HEK293 (cell line): ENCODE measurements at regions not wholly inside any gene's neighbourhood (a gene's known extent, or its start where the extent isn't known, plus 50 kb on each side); places are given as distances from the start of the nearest gene placed in this dataset.

Experiments used
- CTCF ChIA-PET: fragments of 350-600 bp; formaldehyde crosslinking; extraction: SDS; loops from one replicate; lab custom pipeline; 2021; ENCODE audit warnings: antibody characterized with exemption; lab: Yijun Ruan, JAX
- POLR2A ChIA-PET: fragments of 300-600 bp; formaldehyde crosslinking; extraction: SDS; loops from one replicate; lab custom pipeline; 2020; ENCODE audit warnings: antibody characterized with exemption, inconsistent platforms; lab: Yijun Ruan, JAX
- H3K27ac ChIP-seq: fragments of 200-500 bp; sonication (Bioruptor generic); 2 replicates; pipeline ENCODE4 v1.5.1; 2014; ENCODE audit warnings: low read depth, low read length, control low read depth, inconsistent platforms; ENCODE audit errors: extremely low read depth
- H3K36me3 ChIP-seq, 2 experiments: fragments of 200-500 bp in 1 of 2; sonication (Bioruptor generic) in 1 of 2; 1 replicate in 1 of 2; 2 replicates in 1 of 2; pipeline ENCODE4 v1.5.1; 2014 to 2017; ENCODE audit warnings: inconsistent platforms in 2 of 2, low read length in 2 of 2; ENCODE audit not compliant: control insufficient read depth in 2 of 2, insufficient read depth in 1 of 2
- H3K4me1 ChIP-seq: fragments of 200-500 bp; sonication (Bioruptor generic); 2 replicates; pipeline ENCODE4 v1.5.1; 2014; ENCODE audit warnings: mild to moderate bottlenecking, low read length, inconsistent platforms; ENCODE audit not compliant: control insufficient read depth, insufficient read depth
- H3K4me3 ChIP-seq: 2 replicates; pipeline ENCODE4 v1.5.1; 2011; ENCODE audit warnings: low read depth, mild to moderate bottlenecking, control low read depth, low read length, moderate library complexity
- H3K9me3 ChIP-seq: fragments of 200-500 bp; sonication (Bioruptor generic); 2 replicates; pipeline ENCODE4 v1.5.1; 2014; ENCODE audit warnings: low read depth, low read length, inconsistent platforms; ENCODE audit not compliant: control insufficient read depth, insufficient read depth
- BCL11A ChIP-seq: fragments of 450-650 bp; formaldehyde crosslinking; IDR thresholded peaks from 2 replicates; pipeline ENCODE4 v1.5.1; 2016; ENCODE audit warnings: low read depth, missing biosample characterization, missing genetic modification characterization
- GLIS1 ChIP-seq: fragments of 450-650 bp; formaldehyde crosslinking; IDR thresholded peaks from 2 replicates; pipeline ENCODE4 v1.5.1; 2016; ENCODE audit warnings: missing biosample characterization, missing genetic modification characterization
- HOXC10 ChIP-seq: sonication (generic); formaldehyde crosslinking; IDR thresholded peaks from 2 replicates; pipeline ENCODE4 v1.8.1; 2023; ENCODE audit warnings: mild to moderate bottlenecking, missing genetic modification reagents
- IKZF3 ChIP-seq: fragments of 450-650 bp; IDR thresholded peaks from 2 replicates; pipeline ENCODE4 v1.5.0; 2018; ENCODE audit warnings: missing biosample characterization, mild to moderate bottlenecking, missing genetic modification characterization, moderate library complexity
- WT1 ChIP-seq: fragments of 450-650 bp; formaldehyde crosslinking; IDR thresholded peaks from 2 replicates; pipeline ENCODE4 v1.5.1; 2016; ENCODE audit warnings: missing biosample characterization, missing genetic modification characterization
- YY1 ChIP-seq: fragments of 450-650 bp; formaldehyde crosslinking; IDR thresholded peaks from 2 replicates; pipeline ENCODE4 v1.5.1; 2018; ENCODE audit warnings: missing biosample characterization, missing genetic modification characterization
- ZBTB21 ChIP-seq: fragments of 450-650 bp; formaldehyde crosslinking; IDR thresholded peaks from 2 replicates; pipeline ENCODE4 v1.5.1; 2017; ENCODE audit warnings: missing biosample characterization, missing genetic modification characterization
- ZBTB26 ChIP-seq: fragments of 450-650 bp; formaldehyde crosslinking; optimal IDR thresholded peaks from 2 replicates; pipeline ENCODE3; 2016; ENCODE audit warnings: missing biosample characterization, mild to moderate bottlenecking, missing genetic modification characterization
- ZFHX2 ChIP-seq: fragments of 450-650 bp; formaldehyde crosslinking; conservative IDR thresholded peaks from 2 replicates; pipeline ENCODE4 v1.5.1; 2016; ENCODE audit warnings: missing biosample characterization, missing genetic modification characterization
- ZFP3 ChIP-seq: fragments of 450-650 bp; formaldehyde crosslinking; IDR thresholded peaks from 2 replicates; pipeline ENCODE4 v1.5.1; 2016; ENCODE audit warnings: low read depth, missing biosample characterization, missing genetic modification characterization
- ZNF114 ChIP-seq: fragments of 450-650 bp; formaldehyde crosslinking; IDR thresholded peaks from 2 replicates; pipeline ENCODE4 v1.5.0; 2017; ENCODE audit warnings: missing biosample characterization, missing genetic modification characterization
- ZNF121 ChIP-seq: fragments of 450-650 bp; formaldehyde crosslinking; IDR thresholded peaks from 2 replicates; pipeline ENCODE4 v1.5.1; 2016; ENCODE audit warnings: missing biosample characterization, missing genetic modification characterization
- ZNF138 ChIP-seq: fragments of 450-650 bp; formaldehyde crosslinking; IDR thresholded peaks from 2 replicates; pipeline ENCODE4 v1.5.1; 2016; ENCODE audit warnings: missing biosample characterization, missing genetic modification characterization, borderline replicate concordance
- ZNF175 ChIP-seq: fragments of 450-650 bp; formaldehyde crosslinking; IDR thresholded peaks from 2 replicates; pipeline ENCODE4 v1.5.1; 2016; ENCODE audit warnings: missing biosample characterization, missing genetic modification characterization
- ZNF274 ChIP-seq, 2 experiments: fragments of 200-500 bp in 1 of 2; fragments of 450-650 bp in 1 of 2; sonication (Bioruptor generic) in 1 of 2; formaldehyde crosslinking in 1 of 2; IDR thresholded peaks; 2 replicates each; pipeline versions ENCODE4 v1.5.1 to v1.6.1; 2014 to 2016; ENCODE audit warnings: borderline replicate concordance in 1 of 2, inconsistent platforms in 1 of 2, low read length in 1 of 2, missing biosample characterization in 1 of 2, missing genetic modification characterization in 1 of 2
- ZNF433 ChIP-seq: fragments of 450-650 bp; formaldehyde crosslinking; IDR thresholded peaks from 2 replicates; pipeline ENCODE4 v1.5.1; 2016; ENCODE audit warnings: missing biosample characterization, missing genetic modification characterization, low read depth
- ZNF529 ChIP-seq: fragments of 450-650 bp; formaldehyde crosslinking; IDR thresholded peaks from 2 replicates; pipeline ENCODE4 v1.5.1; 2017; ENCODE audit warnings: missing genetic modification characterization, missing biosample characterization; ENCODE audit not compliant: insufficient replicate concordance
- ZNF560 ChIP-seq: fragments of 450-650 bp; formaldehyde crosslinking; IDR thresholded peaks from 2 replicates; pipeline ENCODE4 v1.5.1; 2017; ENCODE audit warnings: missing biosample characterization, missing genetic modification characterization, borderline replicate concordance
- ZNF571 ChIP-seq: fragments of 450-650 bp; formaldehyde crosslinking; IDR thresholded peaks from 2 replicates; pipeline ENCODE4 v1.5.0; 2017; ENCODE audit warnings: missing biosample characterization, missing genetic modification characterization
- ZNF580 ChIP-seq: fragments of 450-650 bp; formaldehyde crosslinking; IDR thresholded peaks from 2 replicates; pipeline ENCODE4 v1.5.1; 2016; ENCODE audit warnings: missing biosample characterization, missing genetic modification characterization
- ZNF600 ChIP-seq: fragments of 450-650 bp; formaldehyde crosslinking; IDR thresholded peaks from 2 replicates; pipeline ENCODE4 v1.5.1; 2016; ENCODE audit warnings: missing biosample characterization, missing genetic modification characterization
- ZNF621 ChIP-seq: fragments of 450-650 bp; formaldehyde crosslinking; IDR thresholded peaks from 2 replicates; pipeline ENCODE4 v1.5.1; 2017; ENCODE audit warnings: missing biosample characterization, missing genetic modification characterization
- ZNF707 ChIP-seq: fragments of 450-650 bp; formaldehyde crosslinking; IDR thresholded peaks from 2 replicates; pipeline ENCODE4 v1.5.1; 2016; ENCODE audit warnings: missing biosample characterization, missing genetic modification characterization
- ZNF76 ChIP-seq: fragments of 450-650 bp; formaldehyde crosslinking; IDR thresholded peaks from 2 replicates; pipeline ENCODE4; 2016; ENCODE audit warnings: low read depth, missing biosample characterization, missing genetic modification characterization, borderline replicate concordance
- ZNF768 ChIP-seq: fragments of 450-650 bp; formaldehyde crosslinking; IDR thresholded peaks from 2 replicates; pipeline ENCODE4 v1.5.1; 2018; ENCODE audit warnings: missing biosample characterization, mild to moderate bottlenecking, missing genetic modification characterization
- TF ChIP-seq, protein P1 (sequence below): fragments of 450-650 bp; formaldehyde crosslinking; IDR thresholded peaks from 2 replicates; pipeline ENCODE4 v1.5.1; 2016; ENCODE audit warnings: missing biosample characterization, missing genetic modification characterization, low read depth
- TF ChIP-seq, protein P2 (sequence below): fragments of 450-650 bp; formaldehyde crosslinking; IDR thresholded peaks from 2 replicates; pipeline ENCODE4 v1.5.1; 2016; ENCODE audit warnings: missing biosample characterization, missing genetic modification characterization

- TF ChIP-seq ZNF621 (tag by site-specific recombination) (no peak), ZNF768 (tag by site-specific recombination) (no peak), ZNF571 (tag by site-specific recombination) (no peak), BCL11A (tag by site-specific recombination) (no peak), WT1 (no peak), YY1 (no peak), ZNF114 (no peak), ZFHX2 (tag by site-specific recombination) (no peak), ZNF600 (tag by site-specific recombination) (no peak)
- Histone ChIP-seq H3K27ac (no peak overlapping the region), H3K9me3 (no peaks in the 10 kb centered on the region), H3K36me3 (no peaks in the 10 kb centered on the region), H3K4me1 (no peaks in the 10 kb centered on the region), H3K4me3 (no peak overlapping the region)
- ChIA-PET POLR2A (no interaction called here), CTCF (interaction anchor here (0.6 kb wide), 1 partner anchor 126 kb away, joined by 3 read pairs; no protein-coding TSS in a partner anchor)
These were observed 395.1 kb upstream of the KHDRBS2 start for GRCh38 chr6:62681108-62681507.

GRCh38 chr6:62672989-62673388, 387.0 kb upstream of the KHDRBS2 start:
- Histone ChIP-seq H3K36me3 (no peaks in the 10 kb centered on the region), H3K9me3 (no peaks in the 10 kb centered on the region), H3K4me3 (no peak overlapping the region), H3K4me1 (no peaks in the 10 kb centered on the region), H3K27ac (no peak overlapping the region)
- TF ChIP-seq GLIS1 (no peak), ZFHX2 (tag by site-specific recombination) (no peak), ZBTB21 (tag by site-specific recombination) (no peak), ZNF175 (tag by site-specific recombination) (no peak), ZFP3 (tag by site-specific recombination) (no peak), IKZF3 (tag by site-specific recombination) (no peak)
- TF ChIP-seq, protein P1, sequence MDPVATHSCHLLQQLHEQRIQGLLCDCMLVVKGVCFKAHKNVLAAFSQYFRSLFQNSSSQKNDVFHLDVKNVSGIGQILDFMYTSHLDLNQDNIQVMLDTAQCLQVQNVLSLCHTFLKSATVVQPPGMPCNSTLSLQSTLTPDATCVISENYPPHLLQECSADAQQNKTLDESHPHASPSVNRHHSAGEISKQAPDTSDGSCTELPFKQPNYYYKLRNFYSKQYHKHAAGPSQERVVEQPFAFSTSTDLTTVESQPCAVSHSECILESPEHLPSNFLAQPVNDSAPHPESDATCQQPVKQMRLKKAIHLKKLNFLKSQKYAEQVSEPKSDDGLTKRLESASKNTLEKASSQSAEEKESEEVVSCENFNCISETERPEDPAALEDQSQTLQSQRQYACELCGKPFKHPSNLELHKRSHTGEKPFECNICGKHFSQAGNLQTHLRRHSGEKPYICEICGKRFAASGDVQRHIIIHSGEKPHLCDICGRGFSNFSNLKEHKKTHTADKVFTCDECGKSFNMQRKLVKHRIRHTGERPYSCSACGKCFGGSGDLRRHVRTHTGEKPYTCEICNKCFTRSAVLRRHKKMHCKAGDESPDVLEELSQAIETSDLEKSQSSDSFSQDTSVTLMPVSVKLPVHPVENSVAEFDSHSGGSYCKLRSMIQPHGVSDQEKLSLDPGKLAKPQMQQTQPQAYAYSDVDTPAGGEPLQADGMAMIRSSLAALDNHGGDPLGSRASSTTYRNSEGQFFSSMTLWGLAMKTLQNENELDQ (tag by site-specific recombination) = no peak
- POLR2A ChIA-PET = no interaction called here
- CTCF ChIA-PET = no interaction called here

GRCh38 chr6:62670490-62671223, 384.6 kb upstream of the KHDRBS2 start:
- CTCF ChIA-PET = no interaction called here
- POLR2A ChIA-PET = no interaction called here
- no peak for TF ChIP-seq ZNF76 (tag by site-specific recombination)
- no peak for TF ChIP-seq ZBTB26 (tag by site-specific recombination)
- no peak for TF ChIP-seq ZNF560
- TF ChIP-seq ZNF433 (tag by site-specific recombination) = no peak
- no peak for TF ChIP-seq ZNF580 (tag by site-specific recombination)
- no peak for TF ChIP-seq ZNF274 (IDR thresholded peaks at IDR 0.05; ENCODE audit: low read length)
- no peak for TF ChIP-seq ZNF274 (tag by site-specific recombination; IDR thresholded peaks at IDR 0.05; ENCODE audit: borderline replicate concordance)
- TF ChIP-seq ZNF529 (tag by site-specific recombination) = no peak
- TF ChIP-seq, protein P2, sequence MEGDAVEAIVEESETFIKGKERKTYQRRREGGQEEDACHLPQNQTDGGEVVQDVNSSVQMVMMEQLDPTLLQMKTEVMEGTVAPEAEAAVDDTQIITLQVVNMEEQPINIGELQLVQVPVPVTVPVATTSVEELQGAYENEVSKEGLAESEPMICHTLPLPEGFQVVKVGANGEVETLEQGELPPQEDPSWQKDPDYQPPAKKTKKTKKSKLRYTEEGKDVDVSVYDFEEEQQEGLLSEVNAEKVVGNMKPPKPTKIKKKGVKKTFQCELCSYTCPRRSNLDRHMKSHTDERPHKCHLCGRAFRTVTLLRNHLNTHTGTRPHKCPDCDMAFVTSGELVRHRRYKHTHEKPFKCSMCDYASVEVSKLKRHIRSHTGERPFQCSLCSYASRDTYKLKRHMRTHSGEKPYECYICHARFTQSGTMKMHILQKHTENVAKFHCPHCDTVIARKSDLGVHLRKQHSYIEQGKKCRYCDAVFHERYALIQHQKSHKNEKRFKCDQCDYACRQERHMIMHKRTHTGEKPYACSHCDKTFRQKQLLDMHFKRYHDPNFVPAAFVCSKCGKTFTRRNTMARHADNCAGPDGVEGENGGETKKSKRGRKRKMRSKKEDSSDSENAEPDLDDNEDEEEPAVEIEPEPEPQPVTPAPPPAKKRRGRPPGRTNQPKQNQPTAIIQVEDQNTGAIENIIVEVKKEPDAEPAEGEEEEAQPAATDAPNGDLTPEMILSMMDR (tag by site-specific recombination) = no peak
- no peak for TF ChIP-seq HOXC10 (CRISPR knock-in tag)
- no peak for TF ChIP-seq ZNF121 (tag by site-specific recombination)
- no peak for TF ChIP-seq ZNF707 (tag by site-specific recombination)
- TF ChIP-seq ZNF138 (tag by site-specific recombination) = no peak
- no peak overlapping the region for H3K27ac ChIP-seq
- no peak overlapping the region for H3K4me3 ChIP-seq
- H3K4me1 ChIP-seq = no peaks in the 10 kb centered on the region
- no peaks in the 10 kb centered on the region for H3K9me3 ChIP-seq
- H3K36me3 ChIP-seq = no peaks in the 10 kb centered on the region
